ENCODE measurements at regions not wholly inside any gene's neighbourhood (a gene's known extent, or its start where the extent isn't known, plus 50 kb on each side); places are given as distances from the start of the nearest gene placed in this dataset.

DNA sequence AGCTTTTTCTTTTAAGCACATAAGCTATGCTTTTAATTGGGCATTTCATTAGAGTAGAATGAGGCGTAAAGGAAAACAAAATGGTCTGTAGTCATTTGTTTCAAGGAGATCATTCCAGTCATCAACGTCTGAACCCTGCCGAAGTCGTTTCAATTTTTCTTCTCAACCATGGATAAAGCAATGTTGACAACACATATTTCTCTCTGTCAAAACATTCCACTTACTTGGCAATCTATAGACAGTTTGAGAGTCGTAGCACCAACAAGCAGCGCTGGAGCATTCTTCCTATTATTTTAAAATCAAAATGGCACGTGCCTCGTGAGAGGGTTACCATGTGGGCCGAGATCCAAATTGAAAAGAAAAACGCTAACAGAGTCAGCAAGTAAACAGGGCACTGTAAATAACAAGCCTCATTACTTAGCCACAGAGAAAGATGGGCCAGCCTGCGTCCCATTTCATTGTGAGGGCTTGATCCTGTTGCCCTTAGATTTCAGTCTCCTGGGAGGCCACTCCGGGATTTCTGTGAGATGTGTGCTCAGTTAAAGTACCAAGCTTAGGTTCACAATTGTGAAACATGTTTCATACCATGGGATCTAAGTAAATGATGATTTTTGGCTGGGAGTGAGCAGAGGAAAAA lies 422.9 kb downstream of the DTWD2 start:
- H3K27ac Mint-ChIP-seq = no peak overlapping the region
- no peak overlapping the region for H3K4me3 Mint-ChIP-seq
- H3K27me3 Mint-ChIP-seq (ENCODE audit: insufficient read depth) = peaks cover 1% of the 10 kb centered on the region; the same call in 1 of the 2 replicates
- H3K9me3 Mint-ChIP-seq = peaks cover 17% of the 10 kb centered on the region
- TF ChIP-seq, protein P1, sequence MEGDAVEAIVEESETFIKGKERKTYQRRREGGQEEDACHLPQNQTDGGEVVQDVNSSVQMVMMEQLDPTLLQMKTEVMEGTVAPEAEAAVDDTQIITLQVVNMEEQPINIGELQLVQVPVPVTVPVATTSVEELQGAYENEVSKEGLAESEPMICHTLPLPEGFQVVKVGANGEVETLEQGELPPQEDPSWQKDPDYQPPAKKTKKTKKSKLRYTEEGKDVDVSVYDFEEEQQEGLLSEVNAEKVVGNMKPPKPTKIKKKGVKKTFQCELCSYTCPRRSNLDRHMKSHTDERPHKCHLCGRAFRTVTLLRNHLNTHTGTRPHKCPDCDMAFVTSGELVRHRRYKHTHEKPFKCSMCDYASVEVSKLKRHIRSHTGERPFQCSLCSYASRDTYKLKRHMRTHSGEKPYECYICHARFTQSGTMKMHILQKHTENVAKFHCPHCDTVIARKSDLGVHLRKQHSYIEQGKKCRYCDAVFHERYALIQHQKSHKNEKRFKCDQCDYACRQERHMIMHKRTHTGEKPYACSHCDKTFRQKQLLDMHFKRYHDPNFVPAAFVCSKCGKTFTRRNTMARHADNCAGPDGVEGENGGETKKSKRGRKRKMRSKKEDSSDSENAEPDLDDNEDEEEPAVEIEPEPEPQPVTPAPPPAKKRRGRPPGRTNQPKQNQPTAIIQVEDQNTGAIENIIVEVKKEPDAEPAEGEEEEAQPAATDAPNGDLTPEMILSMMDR (IDR thresholded peaks at IDR 0.05) = no peak
- H3K4me1 Mint-ChIP-seq (ENCODE audit: low read depth) = no peaks in the 10 kb centered on the region
- H3K36me3 Mint-ChIP-seq (ENCODE audit: low read depth) = peaks cover 6% of the 10 kb centered on the region; the same call in 1 of the 2 replicates
- DNase-seq = no peak

DNA sequence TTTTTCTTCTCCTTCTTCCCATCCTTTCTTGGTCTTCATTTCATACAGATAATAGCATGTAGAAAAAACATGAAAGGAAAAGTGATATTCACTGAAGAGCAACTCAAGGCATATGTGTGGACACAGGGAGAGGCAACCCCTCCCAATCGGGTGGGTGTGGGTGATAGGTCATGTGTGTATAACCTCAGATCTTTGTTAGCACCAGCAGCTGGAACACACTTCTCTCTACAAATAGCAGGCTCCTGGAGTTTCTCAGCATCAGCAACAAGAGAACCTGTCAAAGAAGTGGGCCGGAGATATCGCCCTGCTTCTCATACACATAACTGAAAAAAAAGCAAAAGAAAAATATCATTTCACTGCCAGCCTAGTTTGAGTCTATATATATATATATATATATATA lies 426.4 kb downstream of the DTWD2 start:
- no peaks in the 10 kb centered on the region for H3K36me3 Mint-ChIP-seq (ENCODE audit: low read depth)
- no peaks in the 10 kb centered on the region for H3K4me1 Mint-ChIP-seq (ENCODE audit: low read depth)
- peaks cover 8% of the 10 kb centered on the region for H3K9me3 Mint-ChIP-seq
- H3K27me3 Mint-ChIP-seq (ENCODE audit: insufficient read depth) = peaks cover 1% of the 10 kb centered on the region; the same call in 1 of the 2 replicates
- no peak overlapping the region for H3K27ac Mint-ChIP-seq
- no peak overlapping the region for H3K4me3 Mint-ChIP-seq
- DNase-seq = no peak
- TF ChIP-seq, protein P1 (IDR thresholded peaks at IDR 0.05) = no peak

DNA sequence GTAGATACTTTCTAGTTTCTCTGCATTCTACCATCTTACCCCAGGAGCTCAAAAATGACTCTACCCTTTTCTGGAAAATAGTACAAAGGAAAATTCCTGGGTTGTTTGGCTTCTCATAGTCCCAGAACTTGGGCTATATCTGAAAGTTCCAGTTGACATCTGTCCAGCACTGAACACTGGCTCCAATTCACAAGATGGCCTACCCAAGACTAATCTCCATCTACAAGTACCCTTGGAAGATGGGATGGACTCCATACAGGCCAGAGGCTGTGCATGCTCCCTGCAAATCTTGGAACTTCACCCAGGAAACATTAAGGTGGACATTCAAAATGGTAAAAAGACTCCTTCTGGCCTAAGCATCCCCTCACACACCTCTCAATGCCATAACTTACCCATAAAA lies 427.1 kb downstream of the DTWD2 start:
- Mint-ChIP-seq H3K4me1 (ENCODE audit: low read depth) (no peaks in the 10 kb centered on the region), H3K4me3 (no peak overlapping the region), H3K27ac (no peak overlapping the region), H3K9me3 (peaks cover 8% of the 10 kb centered on the region), H3K36me3 (ENCODE audit: low read depth) (no peaks in the 10 kb centered on the region), H3K27me3 (ENCODE audit: insufficient read depth) (no peaks in the 10 kb centered on the region)
- no peak for DNase-seq
- TF ChIP-seq, protein P1 (IDR thresholded peaks at IDR 0.05) = no peak

DNA sequence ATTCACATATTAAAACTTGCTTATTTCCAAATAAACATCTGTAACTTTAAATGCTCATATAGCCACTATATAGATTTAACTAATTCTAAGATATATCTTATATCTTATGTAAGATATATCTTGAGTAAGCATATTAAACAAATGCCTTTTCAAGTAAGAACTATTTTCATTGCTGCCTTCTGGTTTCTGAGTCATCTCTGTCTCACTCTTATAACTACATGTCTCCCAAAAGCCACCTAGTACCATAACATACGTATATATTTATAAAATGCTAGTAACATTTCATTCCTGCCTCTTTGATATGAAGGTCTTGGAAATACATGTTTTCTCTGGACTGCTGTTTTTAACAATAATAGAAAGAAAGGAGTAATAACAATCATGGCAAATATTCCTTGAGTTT lies 429.5 kb downstream of the DTWD2 start:
- Mint-ChIP-seq H3K9me3 (peaks cover 15% of the 10 kb centered on the region), H3K4me3 (no peak overlapping the region)
- no peak for DNase-seq

DNA sequence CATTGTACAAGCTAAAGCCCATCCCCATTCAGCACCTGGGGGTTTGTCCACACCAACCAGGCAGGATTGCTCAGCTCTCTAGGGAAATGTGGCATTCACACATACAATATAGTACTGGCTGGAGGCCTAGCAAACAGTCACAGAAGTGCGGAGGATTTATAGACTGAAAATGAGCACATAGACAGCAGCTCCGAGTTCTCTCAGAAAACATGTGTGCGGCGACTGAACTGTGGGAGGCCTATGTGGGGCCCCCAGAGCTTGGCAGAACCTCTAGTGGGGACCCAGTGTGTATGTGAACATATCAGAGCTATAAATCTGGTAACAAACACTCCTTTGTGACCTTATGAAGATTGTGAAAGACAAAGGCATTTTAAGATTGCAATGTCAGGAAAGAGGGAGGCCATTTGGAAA lies 431.1 kb downstream of the DTWD2 start:
- Mint-ChIP-seq H3K36me3 (ENCODE audit: low read depth) (no peaks in the 10 kb centered on the region), H3K4me3 (no peak overlapping the region), H3K9me3 (peaks cover 13% of the 10 kb centered on the region), H3K27me3 (ENCODE audit: insufficient read depth) (no peaks in the 10 kb centered on the region), H3K4me1 (ENCODE audit: low read depth) (no peaks in the 10 kb centered on the region), H3K27ac (no peak overlapping the region)
- DNase-seq = no peak
- TF ChIP-seq, protein P1 (IDR thresholded peaks at IDR 0.05) = no peak

More for the DNA sequence above, 429.5 kb downstream of the DTWD2 start:
- Mint-ChIP-seq H3K27me3 (ENCODE audit: insufficient read depth) (no peaks in the 10 kb centered on the region), H3K36me3 (ENCODE audit: low read depth) (no peaks in the 10 kb centered on the region), H3K4me1 (ENCODE audit: low read depth) (no peaks in the 10 kb centered on the region), H3K27ac (no peak overlapping the region)
- TF ChIP-seq, protein P1 (IDR thresholded peaks at IDR 0.05) = no peak

All from HFFc6 (cell line).